Renal cortex interstitium (tissue), 11 donors: ENCODE measurements at regions not wholly inside any gene's neighbourhood (a gene's known extent, or its start where the extent isn't known, plus 50 kb on each side); places are given as distances from the start of the nearest gene placed in this dataset.
"Not testable (repeated sequence)": the region's sequence is repeated elsewhere in the genome, so short reads cannot be mapped to it uniquely, and the experiment has no call there.

Experiments used
- DNase-seq, 11 donors: peaks; one replicate each; pipeline ENCODE4 v3.0.0-alpha.2; 2013; ENCODE audit warnings: low read depth in 9 of 11, low spot score in 4 of 11; ENCODE audit errors: extremely low read depth in 1 of 11

DNA sequence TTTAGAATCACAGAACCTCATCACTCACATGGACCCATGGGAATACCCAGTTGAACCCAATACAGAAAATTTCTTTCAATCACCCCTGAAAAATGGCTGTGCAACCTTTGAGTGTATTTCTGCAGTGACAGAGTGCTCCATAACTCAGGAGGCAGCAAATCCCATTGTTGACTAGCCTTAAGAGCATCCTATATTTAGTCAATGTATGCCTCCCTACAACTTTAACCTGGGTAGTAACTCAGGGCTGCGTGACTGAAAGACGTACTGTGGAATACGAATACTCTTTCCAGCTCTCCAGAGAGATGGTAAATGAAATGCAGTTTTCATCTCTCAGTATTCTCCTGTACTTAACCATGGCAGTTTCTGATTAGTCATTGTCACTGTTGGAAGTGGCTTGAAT is 573.0 kb upstream of the POM121L12 start:
- DNase-seq: no peak

DNA sequence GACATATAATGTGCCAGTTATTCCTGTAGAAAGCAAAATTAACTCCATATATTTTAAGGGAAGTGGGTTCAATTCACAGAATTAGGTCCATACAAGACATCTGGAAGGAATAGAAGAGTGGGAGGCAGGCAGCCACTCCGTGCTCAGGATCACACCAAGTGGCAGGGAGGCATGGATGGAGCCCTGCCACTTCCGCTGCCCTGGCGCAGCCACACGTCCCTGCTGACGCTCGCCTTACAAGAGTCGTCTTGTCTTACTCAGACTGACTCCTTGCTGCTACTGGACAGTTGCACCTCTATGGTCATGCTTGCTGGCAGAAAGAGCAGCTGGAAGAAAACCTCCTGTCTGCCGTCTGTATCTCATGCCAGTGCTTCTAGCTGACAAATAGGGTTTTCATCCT is 579.9 kb upstream of the POM121L12 start:
- DNase-seq: no peak

DNA sequence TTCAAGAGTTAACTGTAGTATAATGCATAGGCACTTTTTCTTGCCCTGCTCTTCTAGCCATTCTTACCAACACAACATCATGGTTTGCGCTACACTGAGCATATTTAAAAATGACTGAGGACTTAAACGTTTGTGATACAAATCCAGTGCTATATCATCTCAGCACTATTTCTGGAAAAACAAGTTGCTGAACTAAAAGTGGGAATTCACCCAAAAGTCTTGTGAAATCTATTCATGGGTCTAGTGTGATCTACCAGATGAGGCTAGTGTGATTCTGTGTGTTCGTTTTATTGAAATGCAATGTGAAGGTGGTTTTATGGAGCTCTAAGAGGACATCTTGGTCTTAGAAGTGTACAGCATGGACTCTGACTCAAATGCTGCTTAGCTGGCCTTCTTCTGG is 584.6 kb upstream of the POM121L12 start:
- DNase-seq: no peak

DNA sequence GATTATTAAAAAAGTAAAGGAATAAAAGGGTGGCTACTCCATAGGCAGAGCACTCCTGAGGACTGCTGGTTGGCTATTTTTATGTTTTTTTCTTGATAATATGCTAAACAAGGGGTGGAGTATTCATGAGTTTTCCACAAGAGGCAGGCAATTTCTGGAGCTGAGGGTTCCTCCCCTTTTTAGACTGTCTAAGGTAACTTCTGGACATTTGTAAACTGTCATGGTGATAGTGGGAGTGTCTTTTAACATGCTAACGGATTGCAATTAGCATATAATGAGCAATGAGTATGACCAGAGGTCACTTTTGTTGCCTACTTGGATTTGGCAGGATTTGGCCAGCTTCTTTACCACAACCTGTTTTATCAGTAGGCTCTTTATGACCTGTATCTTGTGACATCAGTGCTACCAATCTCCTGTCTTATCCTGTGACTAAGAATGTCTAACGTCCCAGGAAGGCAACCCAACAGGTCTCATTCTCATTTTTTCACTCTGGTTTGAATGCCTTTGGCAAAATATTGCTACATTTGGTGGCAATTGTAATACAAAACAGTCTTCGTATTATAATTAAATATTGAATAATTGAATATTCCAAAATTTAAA is 587.8 kb upstream of the POM121L12 start:
- no peak for DNase-seq

DNA sequence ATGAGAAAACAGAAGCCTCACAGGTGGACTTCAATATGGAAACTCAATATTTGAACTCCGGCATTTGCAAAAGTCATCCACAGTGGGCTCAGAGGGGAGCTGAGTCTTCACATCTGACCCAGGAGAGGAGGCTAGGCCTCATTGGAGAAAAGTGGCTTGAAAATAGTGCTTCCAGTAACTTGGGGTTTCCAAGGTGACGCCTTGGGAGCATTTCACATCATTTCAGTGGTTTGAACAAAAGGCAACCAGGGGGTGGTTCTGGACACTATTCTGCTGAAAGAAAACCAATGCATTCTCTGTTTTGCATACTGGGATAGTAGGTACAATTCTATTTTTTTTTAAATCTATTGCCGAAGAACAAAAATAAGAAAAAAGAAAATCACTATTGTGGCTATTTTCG is 599.2 kb upstream of the POM121L12 start:
- no peak for DNase-seq

- no peak for DNase-seq
Observed at GRCh38 chr7:52431082-52431815, 604.2 kb upstream of the POM121L12 start.

DNA sequence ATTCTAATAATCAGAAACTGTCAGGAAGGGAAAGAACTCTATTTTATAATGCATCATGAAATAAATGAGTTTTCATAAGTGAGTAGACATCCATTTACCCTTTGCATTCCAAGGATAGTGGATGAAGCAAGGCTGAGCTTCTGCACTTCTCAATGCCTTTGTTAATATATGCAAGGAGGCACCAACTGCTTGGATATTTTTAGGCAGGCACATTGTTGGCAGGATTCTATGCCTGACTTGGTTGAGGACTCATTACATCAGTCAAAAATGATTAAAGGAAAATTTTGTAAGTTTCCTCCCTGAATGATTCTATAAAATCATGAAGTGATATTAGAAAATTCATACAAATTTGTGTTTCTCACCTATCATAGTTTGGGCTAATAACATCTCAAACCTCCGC is 612.2 kb upstream of the POM121L12 start:
- DNase-seq: no peak

- DNase-seq: no peak
Observed at GRCh38 chr7:52413051-52413450, 622.4 kb upstream of the POM121L12 start.

DNA sequence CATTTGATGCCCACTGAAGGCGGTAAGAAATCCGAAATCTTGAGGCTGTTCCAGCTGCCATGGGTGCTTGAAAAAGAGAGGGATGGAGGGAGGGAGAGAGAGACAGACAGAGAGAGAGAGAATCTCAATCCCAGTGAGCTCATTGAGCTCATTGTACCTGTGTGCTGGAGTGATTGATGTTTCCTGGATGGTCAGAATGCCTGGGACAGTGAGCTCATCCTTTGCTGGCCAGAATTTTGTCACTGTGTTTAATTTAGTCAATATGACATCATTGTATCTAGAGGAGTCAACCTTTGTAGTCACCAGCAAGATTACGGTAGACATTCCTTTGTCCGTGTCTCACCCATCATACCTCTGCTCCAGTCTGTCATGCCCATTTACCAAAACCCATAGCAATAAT is 625.4 kb upstream of the POM121L12 start:
- DNase-seq: no peak

GRCh38 chr7:52406808-52407207 is 628.6 kb upstream of the POM121L12 start:
- no peak for DNase-seq

- no peak for DNase-seq
Observed at GRCh38 chr7:52382731-52383130, 652.7 kb upstream of the POM121L12 start.

- no peak for DNase-seq
Observed at GRCh38 chr7:52369922-52370321, 665.5 kb upstream of the POM121L12 start.

DNA sequence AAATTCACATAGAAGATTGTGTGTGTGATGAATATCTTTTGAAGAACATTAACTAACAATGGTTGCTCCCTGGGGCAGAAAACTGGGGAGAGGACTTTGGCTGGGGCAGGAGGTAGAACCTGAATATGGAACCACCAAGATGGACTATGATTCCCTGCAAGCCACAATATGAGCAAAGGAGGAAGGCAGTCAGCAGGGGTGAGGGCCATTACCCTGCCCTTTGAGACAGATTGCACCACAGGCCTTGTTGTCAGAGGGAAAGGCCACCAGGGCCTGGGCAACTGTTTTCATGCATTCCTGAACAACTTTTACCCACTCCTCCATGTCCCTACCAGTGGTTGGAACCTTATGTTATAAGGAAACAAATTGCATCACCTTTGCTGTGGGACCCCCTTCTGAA is 670.1 kb upstream of the POM121L12 start:
- DNase-seq: no peak

DNA sequence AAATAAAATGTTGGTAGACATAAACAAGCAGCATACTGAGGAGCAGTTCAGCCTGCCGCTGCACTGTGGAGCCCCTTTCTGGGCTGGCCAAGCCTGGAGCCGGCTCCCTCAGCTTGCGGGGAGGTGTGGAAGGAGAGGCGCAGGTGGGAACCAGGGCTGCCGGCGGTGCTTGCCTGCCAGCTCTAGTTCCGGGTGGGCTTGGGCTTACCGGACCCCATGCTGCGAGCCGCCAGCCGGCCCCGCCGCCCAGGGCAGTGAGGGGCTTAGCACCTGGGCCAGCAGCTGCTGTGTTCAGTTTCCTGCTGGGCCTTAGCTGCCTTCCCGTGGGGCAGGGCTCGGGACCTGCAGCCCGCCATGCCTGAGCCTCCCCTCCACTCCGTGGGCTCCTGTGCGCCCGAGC is 672.9 kb upstream of the POM121L12 start:
- no peak for DNase-seq

DNA sequence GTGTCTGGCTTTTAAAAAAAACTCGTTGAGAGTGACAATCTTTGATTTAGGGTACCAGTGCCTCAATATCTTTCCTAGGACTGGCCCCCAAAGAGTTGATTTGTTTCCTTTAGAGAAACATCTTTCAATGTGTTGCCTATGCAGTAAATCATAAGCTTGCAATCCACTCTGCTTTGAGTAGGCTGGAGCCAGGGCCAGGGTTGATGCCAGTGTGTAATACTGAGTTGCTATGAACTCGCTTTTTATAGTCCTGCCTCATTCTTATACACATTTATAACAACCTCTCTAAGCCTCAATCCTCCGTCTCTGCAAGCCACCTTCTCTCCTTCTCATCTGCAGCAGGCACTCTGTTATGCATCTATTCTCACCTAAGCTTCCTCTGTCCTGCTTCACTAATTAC is 674.9 kb upstream of the POM121L12 start:
- DNase-seq: no peak

- peak in 9 of 11 donors; percentile 1 to 22 (median 7) for DNase-seq
Observed at GRCh38 chr7:52355053-52355452, 680.4 kb upstream of the POM121L12 start.

DNA sequence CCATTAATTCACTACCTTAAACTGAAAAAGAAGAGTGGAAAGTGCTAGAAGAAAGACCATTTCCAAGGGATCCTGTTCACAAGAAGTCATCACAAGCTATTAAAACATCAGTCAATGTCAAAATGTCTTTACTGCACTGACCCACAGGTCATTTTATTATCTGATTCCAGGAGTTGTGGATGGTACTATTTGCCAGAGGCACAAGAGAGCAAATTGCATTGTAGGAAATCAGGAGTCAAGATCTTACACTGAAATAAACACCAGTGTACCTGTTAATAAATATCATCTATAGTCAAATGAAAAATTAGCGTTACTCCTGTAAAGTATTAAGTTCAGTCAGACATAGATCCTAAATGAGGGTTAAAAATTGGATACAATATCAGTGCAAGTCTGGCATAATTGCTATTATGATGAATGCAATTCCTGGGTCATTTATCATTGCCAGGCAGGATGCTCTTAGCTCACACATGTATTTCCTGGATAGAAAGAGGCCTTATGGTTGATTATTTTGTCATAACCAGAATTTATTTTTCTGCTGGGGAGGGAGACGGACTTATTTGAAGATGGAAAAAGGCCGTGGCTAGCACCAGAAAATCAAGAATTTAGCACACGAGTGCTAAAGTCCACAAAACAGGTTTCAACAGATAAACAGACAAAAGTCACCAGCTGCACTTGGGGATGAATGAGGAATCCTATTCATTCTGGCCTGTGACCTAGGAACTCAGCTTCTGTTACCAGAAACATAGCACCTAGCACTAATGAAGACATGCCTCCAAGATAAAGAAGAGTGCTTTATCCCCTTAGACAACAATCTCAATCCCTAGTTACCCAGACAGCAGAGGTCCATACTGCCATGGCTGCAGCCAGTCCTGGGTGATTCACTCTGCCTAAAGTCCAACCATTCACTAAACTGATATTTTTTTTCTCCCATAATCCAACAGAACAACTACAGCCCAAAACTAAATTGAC is 683.1 kb upstream of the POM121L12 start:
- no peak for DNase-seq

DNA sequence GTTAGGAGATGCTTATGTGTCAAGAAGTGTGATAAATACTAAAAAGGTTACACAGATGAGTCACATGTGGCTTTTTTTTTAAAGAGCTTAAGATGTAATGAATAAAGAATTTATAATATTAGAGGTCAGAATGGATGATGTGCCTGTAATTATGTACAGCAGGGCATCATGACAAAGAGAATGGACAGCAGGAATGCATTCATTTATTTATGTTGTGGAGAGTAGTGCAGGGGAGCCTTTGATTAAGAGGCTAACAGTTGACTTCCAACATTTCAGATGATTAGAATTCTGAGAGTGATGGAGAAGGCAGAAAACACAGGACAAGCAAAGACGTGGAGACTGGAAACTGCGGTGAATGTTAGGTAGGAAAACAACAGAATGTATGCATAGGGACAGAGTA is 691.4 kb upstream of the POM121L12 start:
- DNase-seq: no peak

GRCh38 chr7:52340067-52340466 is 695.4 kb upstream of the POM121L12 start:
- no peak for DNase-seq

- DNase-seq: not testable (repeated sequence)
Observed at GRCh38 chr7:52328328-52328727, 707.1 kb upstream of the POM121L12 start.
